ENCODE measurements at regions not wholly inside any gene's neighbourhood (a gene's known extent, or its start where the extent isn't known, plus 50 kb on each side); places are given as distances from the start of the nearest gene placed in this dataset.

DNA sequence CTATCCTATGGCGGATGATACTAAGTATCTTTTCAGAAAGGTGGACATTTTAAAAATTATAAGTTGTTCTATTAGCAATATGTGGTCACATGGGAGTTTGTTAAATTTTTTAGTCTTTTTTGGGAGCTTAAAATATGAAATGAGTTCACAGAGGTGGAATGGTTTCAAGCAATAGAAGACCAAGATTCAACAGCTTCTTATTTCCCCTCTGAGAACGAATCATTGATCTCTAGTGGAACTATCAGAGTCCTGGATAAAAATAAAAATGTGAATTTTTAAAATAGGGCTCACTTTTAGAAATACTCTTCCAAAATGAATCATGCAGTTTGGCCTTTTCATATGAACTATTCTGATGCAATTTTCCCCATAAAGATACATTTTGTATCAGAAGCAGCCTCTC lies 467.7 kb upstream of the KLF6 start:
- CTCF ChIA-PET: no interaction called here
- ATAC-seq (replicated peaks in 1 of 4) (no peak), DNase-seq (no peak)
- Mint-ChIP-seq H3K4me3 (no peak overlapping the region), H3K27ac (no peak overlapping the region), H3K27me3 (peaks cover 0 to 5% of the 10 kb centered on the region in 2 donors), H3K4me1 (no peaks in the 10 kb centered on the region), H3K9me3 (peaks cover 0 to 4% (median 0%) of the 10 kb centered on the region in 3 donors), H3K36me3 (no peaks in the 10 kb centered on the region)
- no peak overlapping the region for H3K27ac ChIP-seq (ENCODE audit: low read length)
- no peaks in the 10 kb centered on the region for H3K9me3 ChIP-seq
- H3K4me3 ChIP-seq (ENCODE audit: control insufficient read depth in 1 of 2, extremely low read depth in 1 of 2, low read length in 1 of 2): no peak overlapping the region
- no peaks in the 10 kb centered on the region for H3K36me3 ChIP-seq (ENCODE audit: control insufficient read depth in 2 of 2, extremely low read depth in 1 of 2, insufficient read depth in 1 of 2, low read length in 1 of 2)
- H3K4me1 ChIP-seq (ENCODE audit: control insufficient read depth in 1 of 2, extremely low read depth in 1 of 2, insufficient read depth in 2 of 2, low read length in 2 of 2): no peaks in the 10 kb centered on the region
- no peaks in the 10 kb centered on the region for H3K27me3 ChIP-seq (replicated peaks in 1 of 2; ENCODE audit: control insufficient read depth in 2 of 2, extremely low read depth in 1 of 2, insufficient read depth in 2 of 2, low read length in 1 of 2)
- POLR2A ChIA-PET: no interaction called here
- WGBS (ENCODE audit: insufficient coverage): 100% methylated on average over 1 of the region's 2 CpGs

DNA sequence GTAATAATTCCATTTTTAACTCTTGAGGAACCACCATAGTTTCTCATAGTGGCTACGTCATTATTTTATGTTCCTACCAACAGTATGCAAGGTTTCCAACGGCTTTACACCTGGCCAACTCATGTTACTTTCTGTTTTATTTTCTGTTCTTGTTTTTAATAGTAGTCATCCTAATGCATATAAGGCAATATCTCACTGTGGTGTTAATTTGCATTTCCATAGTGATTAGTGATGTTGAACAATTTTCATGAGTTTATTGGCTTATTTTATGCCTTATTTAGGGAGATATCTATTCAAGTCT lies 465.5 kb upstream of the KLF6 start:
- no peaks in the 10 kb centered on the region for H3K4me1 ChIP-seq (ENCODE audit: control insufficient read depth in 1 of 2, extremely low read depth in 1 of 2, insufficient read depth in 2 of 2, low read length in 2 of 2)
- ChIA-PET POLR2A (no interaction called here), CTCF (interaction anchor here (0.6 to 0.7 kb wide), 2 partner anchors 20 to 1250 kb away, joined by 3 read pairs; no protein-coding TSS in a partner anchor)
- ATAC-seq (replicated peaks in 1 of 4) (peak in 1 of 4 experiments; percentile 39), DNase-seq (no peak)
- no peak overlapping the region for H3K4me3 Mint-ChIP-seq
- no peaks in the 10 kb centered on the region for H3K27me3 ChIP-seq (replicated peaks in 1 of 2; ENCODE audit: control insufficient read depth in 2 of 2, extremely low read depth in 1 of 2, insufficient read depth in 2 of 2, low read length in 1 of 2)
- H3K27ac ChIP-seq (ENCODE audit: low read length): no peak overlapping the region
- H3K36me3 ChIP-seq (ENCODE audit: control insufficient read depth in 2 of 2, extremely low read depth in 1 of 2, insufficient read depth in 1 of 2, low read length in 1 of 2): no peaks in the 10 kb centered on the region
- no peaks in the 10 kb centered on the region for H3K9me3 ChIP-seq
- H3K9me3 Mint-ChIP-seq: peaks cover 0 to 4% (median 0%) of the 10 kb centered on the region in 3 donors
- no peak overlapping the region for H3K4me3 ChIP-seq (ENCODE audit: control insufficient read depth in 1 of 2, extremely low read depth in 1 of 2, low read length in 1 of 2)
- no CpG with 5 or more reads among the region's 2 CpGs for WGBS (ENCODE audit: insufficient coverage)
- H3K4me1 Mint-ChIP-seq: peaks cover 0 to 13% (median 12%) of the 10 kb centered on the region in 3 donors
- no peak overlapping the region for H3K27ac Mint-ChIP-seq
- peaks cover 0 to 5% of the 10 kb centered on the region in 2 donors for H3K27me3 Mint-ChIP-seq
- no peaks in the 10 kb centered on the region for H3K36me3 Mint-ChIP-seq

DNA sequence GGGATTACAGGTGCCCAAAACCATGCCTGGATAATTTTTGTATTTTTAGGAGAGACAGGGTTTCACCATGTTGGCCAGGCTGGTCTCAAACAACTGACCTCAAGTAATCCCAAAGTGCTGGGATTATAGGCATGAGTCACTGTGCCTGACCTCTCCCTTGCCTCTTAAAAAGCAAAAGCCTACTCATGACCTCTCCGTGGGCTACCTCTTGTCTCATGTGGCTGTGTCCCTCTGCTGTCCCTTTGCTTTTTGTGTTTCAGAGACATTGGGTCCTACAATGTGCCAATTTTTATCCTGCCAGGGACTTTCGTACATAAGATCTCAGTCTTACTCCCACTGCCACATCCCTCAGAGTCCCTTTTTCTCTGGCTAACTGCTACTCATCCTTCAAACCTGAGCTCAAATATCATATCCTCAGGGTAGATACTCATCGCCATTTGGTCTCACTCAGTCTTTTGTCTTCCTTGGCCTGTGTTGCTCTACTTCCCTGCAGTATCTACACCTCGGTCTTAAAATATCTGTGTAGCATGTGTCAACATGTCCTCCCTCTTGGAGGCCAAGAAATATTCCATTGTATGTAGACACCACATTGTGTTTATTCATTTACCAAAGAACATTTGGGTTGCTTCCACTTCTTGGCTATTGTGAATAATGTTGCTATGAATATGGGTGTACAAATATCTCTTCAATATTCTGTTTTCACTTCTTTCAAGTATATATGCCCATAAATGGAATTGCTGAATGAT lies 465.0 kb upstream of the KLF6 start:
- H3K27ac ChIP-seq (ENCODE audit: low read length): no peak overlapping the region
- Mint-ChIP-seq H3K4me1 (peaks cover 0 to 13% (median 12%) of the 10 kb centered on the region in 3 donors), H3K27me3 (no peaks in the 10 kb centered on the region), H3K4me3 (no peak overlapping the region), H3K9me3 (peaks cover 0 to 4% (median 0%) of the 10 kb centered on the region in 3 donors), H3K36me3 (no peaks in the 10 kb centered on the region), H3K27ac (no peak overlapping the region)
- DNase-seq (no peak), ATAC-seq (replicated peaks in 1 of 4) (no peak)
- ChIA-PET POLR2A (no interaction called here), CTCF (interaction anchor here in 1 of 2 donors (0.6 kb wide), 1 partner anchor 1251 kb away, joined by 3 read pairs; no protein-coding TSS in a partner anchor)
- no peaks in the 10 kb centered on the region for H3K9me3 ChIP-seq
- no peaks in the 10 kb centered on the region for H3K27me3 ChIP-seq (replicated peaks in 1 of 2; ENCODE audit: control insufficient read depth in 2 of 2, extremely low read depth in 1 of 2, insufficient read depth in 2 of 2, low read length in 1 of 2)
- H3K4me1 ChIP-seq (ENCODE audit: control insufficient read depth in 1 of 2, extremely low read depth in 1 of 2, insufficient read depth in 2 of 2, low read length in 2 of 2): no peaks in the 10 kb centered on the region
- 100% methylated on average over 3 of the region's 4 CpGs for WGBS (ENCODE audit: insufficient coverage)
- no peaks in the 10 kb centered on the region for H3K36me3 ChIP-seq (ENCODE audit: control insufficient read depth in 2 of 2, extremely low read depth in 1 of 2, insufficient read depth in 1 of 2, low read length in 1 of 2)
- H3K4me3 ChIP-seq (ENCODE audit: control insufficient read depth in 1 of 2, extremely low read depth in 1 of 2, low read length in 1 of 2): no peak overlapping the region

DNA sequence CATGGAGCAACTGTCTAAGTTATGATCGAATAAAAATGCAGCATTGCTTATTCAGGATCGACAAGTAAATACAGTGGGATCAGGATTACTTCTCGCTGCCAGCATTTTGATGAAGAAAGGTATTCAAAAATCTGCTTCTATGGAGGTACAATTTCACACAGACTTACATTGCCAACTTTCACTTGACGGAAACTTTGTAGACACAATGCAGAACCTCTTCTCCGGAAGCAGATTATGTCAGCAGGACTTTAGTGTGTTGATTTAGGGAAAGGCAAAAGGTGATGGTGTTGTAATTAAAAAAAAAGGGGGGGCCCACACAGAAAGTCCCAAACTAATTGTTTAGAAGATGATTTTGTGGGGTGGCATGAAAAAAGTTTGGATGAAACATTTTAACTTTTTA lies 462.4 kb upstream of the KLF6 start:
- POLR2A ChIA-PET: no interaction called here

DNA sequence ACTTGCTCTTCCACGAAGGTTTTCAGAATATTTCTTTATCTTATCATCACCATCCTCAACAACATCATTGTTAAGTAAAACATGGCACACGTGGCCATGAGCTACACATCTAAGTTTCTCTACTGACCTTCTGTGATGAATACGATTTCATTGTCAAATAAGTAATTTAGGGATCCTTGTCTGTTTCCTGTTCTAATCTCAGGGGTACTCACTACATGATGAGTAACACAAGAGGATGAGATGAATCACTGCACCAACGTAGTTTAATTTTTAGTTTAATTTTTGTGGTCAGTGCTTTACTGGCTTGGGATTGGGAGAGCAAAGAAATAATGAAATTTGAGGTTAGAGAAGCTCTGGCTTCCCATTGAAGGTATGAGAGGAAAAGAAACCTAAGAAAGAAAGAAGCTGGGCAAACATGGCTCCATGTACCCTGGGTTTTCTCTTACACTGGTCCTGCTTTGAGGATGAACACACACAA lies 461.9 kb upstream of the KLF6 start:
- no peak for DNase-seq
- H3K27ac ChIP-seq (ENCODE audit: low read length): no peak overlapping the region
- 42% methylated on average over 2 of the region's 4 CpGs for WGBS (ENCODE audit: insufficient coverage)
- H3K27ac Mint-ChIP-seq: peak overlapping the region in 1 of 2 donors; percentile 57
- POLR2A ChIA-PET: no interaction called here
- no peaks in the 10 kb centered on the region for H3K36me3 ChIP-seq (ENCODE audit: control insufficient read depth in 2 of 2, extremely low read depth in 1 of 2, insufficient read depth in 1 of 2, low read length in 1 of 2)
- no peaks in the 10 kb centered on the region for H3K27me3 ChIP-seq (replicated peaks in 1 of 2; ENCODE audit: control insufficient read depth in 2 of 2, extremely low read depth in 1 of 2, insufficient read depth in 2 of 2, low read length in 1 of 2)
- no peak for ATAC-seq (replicated peaks in 1 of 4)
- CTCF ChIA-PET: no interaction called here
- peak overlapping the region in 1 of 3 donors; percentile 46 for H3K4me3 Mint-ChIP-seq
- H3K36me3 Mint-ChIP-seq: no peaks in the 10 kb centered on the region
- no peaks in the 10 kb centered on the region for H3K9me3 ChIP-seq
- H3K4me3 ChIP-seq (ENCODE audit: control insufficient read depth in 1 of 2, extremely low read depth in 1 of 2, low read length in 1 of 2): no peak overlapping the region
- no peaks in the 10 kb centered on the region for H3K27me3 Mint-ChIP-seq
- H3K4me1 ChIP-seq (ENCODE audit: control insufficient read depth in 1 of 2, extremely low read depth in 1 of 2, insufficient read depth in 2 of 2, low read length in 2 of 2): no peaks in the 10 kb centered on the region
- H3K9me3 Mint-ChIP-seq: peaks cover 0 to 4% (median 0%) of the 10 kb centered on the region in 3 donors
- H3K4me1 Mint-ChIP-seq: peaks cover 0 to 27% (median 23%) of the 10 kb centered on the region in 3 donors

More for the DNA sequence above, 462.4 kb upstream of the KLF6 start:
- CTCF ChIA-PET: no interaction called here
- no peak overlapping the region for H3K4me3 Mint-ChIP-seq
- peaks cover 0 to 4% (median 0%) of the 10 kb centered on the region in 3 donors for H3K9me3 Mint-ChIP-seq
- Histone ChIP-seq H3K4me1 (ENCODE audit: control insufficient read depth in 1 of 2, extremely low read depth in 1 of 2, insufficient read depth in 2 of 2, low read length in 2 of 2) (no peaks in the 10 kb centered on the region), H3K36me3 (ENCODE audit: control insufficient read depth in 2 of 2, extremely low read depth in 1 of 2, insufficient read depth in 1 of 2, low read length in 1 of 2) (no peaks in the 10 kb centered on the region), H3K27ac (ENCODE audit: low read length) (no peak overlapping the region), H3K4me3 (ENCODE audit: control insufficient read depth in 1 of 2, extremely low read depth in 1 of 2, low read length in 1 of 2) (no peak overlapping the region), H3K27me3 (replicated peaks in 1 of 2; ENCODE audit: control insufficient read depth in 2 of 2, extremely low read depth in 1 of 2, insufficient read depth in 2 of 2, low read length in 1 of 2) (no peaks in the 10 kb centered on the region), H3K9me3 (no peaks in the 10 kb centered on the region)
- no peak overlapping the region for H3K27ac Mint-ChIP-seq
- DNase-seq: no peak
- no peak for ATAC-seq (replicated peaks in 1 of 4)
- H3K27me3 Mint-ChIP-seq: no peaks in the 10 kb centered on the region
- no peaks in the 10 kb centered on the region for H3K36me3 Mint-ChIP-seq
- WGBS (ENCODE audit: insufficient coverage): 96% methylated on average over 3 of the region's 5 CpGs
- H3K4me1 Mint-ChIP-seq: peaks cover 0 to 23% (median 21%) of the 10 kb centered on the region in 3 donors

DNA sequence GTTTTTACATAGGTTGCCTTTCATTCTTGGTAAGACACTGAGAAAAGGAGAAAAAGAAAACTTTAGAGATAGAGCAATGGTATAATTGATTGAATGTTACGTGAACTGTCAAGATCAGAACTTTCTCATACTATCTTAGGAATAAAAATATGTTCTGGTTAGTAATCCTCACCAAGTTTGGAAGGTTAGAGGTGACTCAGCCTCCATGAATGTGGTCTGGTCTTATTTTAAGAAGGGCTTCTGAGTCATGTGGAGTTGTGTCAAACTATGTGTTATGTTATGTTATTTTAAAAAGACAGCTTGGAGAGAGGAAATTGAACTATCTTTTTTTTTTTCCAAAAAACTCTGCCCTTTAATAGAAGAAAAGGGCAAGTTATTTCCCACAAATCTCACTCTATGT lies 458.6 kb upstream of the KLF6 start:
- DNase-seq (no peak), ATAC-seq (replicated peaks in 1 of 4) (no peak)
- WGBS (ENCODE audit: insufficient coverage): no CpG with 5 or more reads among the region's 1 CpG
- Mint-ChIP-seq H3K36me3 (no peaks in the 10 kb centered on the region), H3K9me3 (no peaks in the 10 kb centered on the region), H3K4me1 (peaks cover 0 to 30% (median 23%) of the 10 kb centered on the region in 3 donors), H3K4me3 (no peak overlapping the region), H3K27me3 (no peaks in the 10 kb centered on the region), H3K27ac (no peak overlapping the region)
- Histone ChIP-seq H3K27me3 (replicated peaks in 1 of 2; ENCODE audit: control insufficient read depth in 2 of 2, extremely low read depth in 1 of 2, insufficient read depth in 2 of 2, low read length in 1 of 2) (no peaks in the 10 kb centered on the region), H3K9me3 (no peaks in the 10 kb centered on the region), H3K4me3 (ENCODE audit: control insufficient read depth in 1 of 2, extremely low read depth in 1 of 2, low read length in 1 of 2) (no peak overlapping the region), H3K27ac (ENCODE audit: low read length) (no peak overlapping the region), H3K36me3 (ENCODE audit: control insufficient read depth in 2 of 2, extremely low read depth in 1 of 2, insufficient read depth in 1 of 2, low read length in 1 of 2) (no peaks in the 10 kb centered on the region), H3K4me1 (ENCODE audit: control insufficient read depth in 1 of 2, extremely low read depth in 1 of 2, insufficient read depth in 2 of 2, low read length in 2 of 2) (no peaks in the 10 kb centered on the region)
- POLR2A ChIA-PET: no interaction called here
- CTCF ChIA-PET: no interaction called here
